ENCODE measurements at regions not wholly inside any gene's neighbourhood (a gene's known extent, or its start where the extent isn't known, plus 50 kb on each side); places are given as distances from the start of the nearest gene placed in this dataset.

- TF ChIP-seq GATA1 (IDR thresholded peaks at IDR 0.05; ENCODE audit: low read depth, low read length) (no peak), POLR2A (IDR thresholded peaks at IDR 0.05; ENCODE audit: low read length) (no peak)
- no peak for DNase-seq
These were observed 274.8 kb upstream of the EXOC2 start for GRCh38 chr6:967701-968100.

- DNase-seq = no peak
- TF ChIP-seq POLR2A (IDR thresholded peaks at IDR 0.05; ENCODE audit: low read length) = no peak
- TF ChIP-seq GATA1 (IDR thresholded peaks at IDR 0.05; ENCODE audit: low read depth, low read length) = no peak
These were observed 272.4 kb upstream of the EXOC2 start for GRCh38 chr6:965343-965742.

- TF ChIP-seq GATA1 (IDR thresholded peaks at IDR 0.05; ENCODE audit: low read depth, low read length) = no peak
- no peak for TF ChIP-seq POLR2A (IDR thresholded peaks at IDR 0.05; ENCODE audit: low read length)
- DNase-seq = no peak
These were observed 270.5 kb upstream of the EXOC2 start for GRCh38 chr6:963456-963855.

- no peak for DNase-seq
- TF ChIP-seq GATA1 (IDR thresholded peaks at IDR 0.05; ENCODE audit: low read depth, low read length) (no peak), POLR2A (IDR thresholded peaks at IDR 0.05; ENCODE audit: low read length) (no peak)
These were observed 268.5 kb upstream of the EXOC2 start for GRCh38 chr6:961407-961960.

GRCh38 chr6:960356-960755, 267.4 kb upstream of the EXOC2 start:
- TF ChIP-seq GATA1 (IDR thresholded peaks at IDR 0.05; ENCODE audit: low read depth, low read length) (no peak), POLR2A (IDR thresholded peaks at IDR 0.05; ENCODE audit: low read length) (no peak)
- no peak for DNase-seq

- DNase-seq = no peak
- TF ChIP-seq GATA1 (IDR thresholded peaks at IDR 0.05; ENCODE audit: low read depth, low read length) (no peak), POLR2A (IDR thresholded peaks at IDR 0.05; ENCODE audit: low read length) (no peak)
These were observed 265.5 kb upstream of the EXOC2 start for GRCh38 chr6:958488-958887.

- TF ChIP-seq GATA1 (IDR thresholded peaks at IDR 0.05; ENCODE audit: low read depth, low read length) (no peak), POLR2A (IDR thresholded peaks at IDR 0.05; ENCODE audit: low read length) (no peak)
- no peak for DNase-seq
These were observed 258.7 kb upstream of the EXOC2 start for GRCh38 chr6:951399-952181.

- no peak for DNase-seq
- TF ChIP-seq GATA1 (IDR thresholded peaks at IDR 0.05; ENCODE audit: low read depth, low read length) (no peak), POLR2A (IDR thresholded peaks at IDR 0.05; ENCODE audit: low read length) (no peak)
These were observed 254.4 kb upstream of the EXOC2 start for GRCh38 chr6:947235-947934.

- no peak for TF ChIP-seq GATA1 (IDR thresholded peaks at IDR 0.05; ENCODE audit: low read depth, low read length)
- TF ChIP-seq POLR2A (IDR thresholded peaks at IDR 0.05; ENCODE audit: low read length) = no peak
- no peak for DNase-seq
These were observed 253.6 kb upstream of the EXOC2 start for GRCh38 chr6:946546-946945.

GRCh38 chr6:939526-940252, 246.8 kb upstream of the EXOC2 start:
- TF ChIP-seq POLR2A (IDR thresholded peaks at IDR 0.05; ENCODE audit: low read length) (no peak), GATA1 (IDR thresholded peaks at IDR 0.05; ENCODE audit: low read depth, low read length) (no peak)
- DNase-seq = no peak

- DNase-seq = no peak
- TF ChIP-seq GATA1 (IDR thresholded peaks at IDR 0.05; ENCODE audit: low read depth, low read length) (no peak), POLR2A (IDR thresholded peaks at IDR 0.05; ENCODE audit: low read length) (no peak)
These were observed 246.0 kb upstream of the EXOC2 start for GRCh38 chr6:938916-939315.

GRCh38 chr6:938271-938905, 245.4 kb upstream of the EXOC2 start:
- DNase-seq = no peak

GRCh38 chr6:935582-935981, 242.6 kb upstream of the EXOC2 start:
- TF ChIP-seq GATA1 (IDR thresholded peaks at IDR 0.05; ENCODE audit: low read depth, low read length) (no peak), POLR2A (IDR thresholded peaks at IDR 0.05; ENCODE audit: low read length) (no peak)
- DNase-seq = no peak

More at GRCh38 chr6:938271-938905, 245.4 kb upstream of the EXOC2 start:
- no peak for TF ChIP-seq GATA1 (IDR thresholded peaks at IDR 0.05; ENCODE audit: low read depth, low read length)
- TF ChIP-seq POLR2A (IDR thresholded peaks at IDR 0.05; ENCODE audit: low read length) = no peak
